Cardiac fibroblast (primary cell): ENCODE measurements at regions not wholly inside any gene's neighbourhood (a gene's known extent, or its start where the extent isn't known, plus 50 kb on each side); places are given as distances from the start of the nearest gene placed in this dataset.

ENCODE experiments used
- DNase-seq, 2 donors: peaks; one replicate each; pipeline versions ENCODE4 v3.0.0 to v3.0.0-alpha.2; 2010; ENCODE audit warnings: low read depth in 2 of 2
- H3K4me3 ChIP-seq, 2 donors: replicated peaks in 1 of 2; 1 replicate in 1 of 2; 2 replicates in 1 of 2; pipeline ENCODE4 v1.5.1; 2011; ENCODE audit warnings: low read depth in 2 of 2, low read length in 2 of 2, mild to moderate bottlenecking in 2 of 2, moderate library complexity in 1 of 2
- TF ChIP-seq, protein P1 (sequence below): IDR thresholded peaks from one replicate; pipeline ENCODE4 v1.5.1; 2011; ENCODE audit warnings: low read depth, mild to moderate bottlenecking, low read length, inconsistent platforms

DNA sequence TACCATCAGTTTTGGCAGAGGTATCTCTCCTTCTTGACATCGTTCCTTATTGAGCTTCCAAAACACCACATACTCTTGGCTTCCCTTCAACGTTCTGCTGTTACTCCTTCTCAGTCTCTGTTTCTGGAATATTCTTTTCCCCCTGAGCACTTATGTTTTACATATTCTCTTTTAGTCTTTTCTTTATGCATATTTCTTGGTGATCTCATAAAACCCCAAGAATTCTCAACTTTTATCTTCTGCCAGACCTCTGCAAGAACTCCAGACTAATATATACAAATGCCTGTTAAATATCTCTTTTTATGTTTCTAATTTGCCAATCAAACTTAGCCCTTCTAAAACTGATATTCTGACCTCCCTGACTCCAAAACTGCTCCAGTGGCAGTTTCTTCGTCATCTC lies 453.4 kb upstream of the CTNND2 start:
- TF ChIP-seq, protein P1, sequence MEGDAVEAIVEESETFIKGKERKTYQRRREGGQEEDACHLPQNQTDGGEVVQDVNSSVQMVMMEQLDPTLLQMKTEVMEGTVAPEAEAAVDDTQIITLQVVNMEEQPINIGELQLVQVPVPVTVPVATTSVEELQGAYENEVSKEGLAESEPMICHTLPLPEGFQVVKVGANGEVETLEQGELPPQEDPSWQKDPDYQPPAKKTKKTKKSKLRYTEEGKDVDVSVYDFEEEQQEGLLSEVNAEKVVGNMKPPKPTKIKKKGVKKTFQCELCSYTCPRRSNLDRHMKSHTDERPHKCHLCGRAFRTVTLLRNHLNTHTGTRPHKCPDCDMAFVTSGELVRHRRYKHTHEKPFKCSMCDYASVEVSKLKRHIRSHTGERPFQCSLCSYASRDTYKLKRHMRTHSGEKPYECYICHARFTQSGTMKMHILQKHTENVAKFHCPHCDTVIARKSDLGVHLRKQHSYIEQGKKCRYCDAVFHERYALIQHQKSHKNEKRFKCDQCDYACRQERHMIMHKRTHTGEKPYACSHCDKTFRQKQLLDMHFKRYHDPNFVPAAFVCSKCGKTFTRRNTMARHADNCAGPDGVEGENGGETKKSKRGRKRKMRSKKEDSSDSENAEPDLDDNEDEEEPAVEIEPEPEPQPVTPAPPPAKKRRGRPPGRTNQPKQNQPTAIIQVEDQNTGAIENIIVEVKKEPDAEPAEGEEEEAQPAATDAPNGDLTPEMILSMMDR = no peak
- no peak for DNase-seq
- H3K4me3 ChIP-seq = no peak overlapping the region

- H3K4me3 ChIP-seq = no peak overlapping the region
- DNase-seq = no peak
- TF ChIP-seq, protein P1 = no peak
Measured at GRCh38 chr5:12354686-12355085, 450.4 kb upstream of the CTNND2 start.

DNA sequence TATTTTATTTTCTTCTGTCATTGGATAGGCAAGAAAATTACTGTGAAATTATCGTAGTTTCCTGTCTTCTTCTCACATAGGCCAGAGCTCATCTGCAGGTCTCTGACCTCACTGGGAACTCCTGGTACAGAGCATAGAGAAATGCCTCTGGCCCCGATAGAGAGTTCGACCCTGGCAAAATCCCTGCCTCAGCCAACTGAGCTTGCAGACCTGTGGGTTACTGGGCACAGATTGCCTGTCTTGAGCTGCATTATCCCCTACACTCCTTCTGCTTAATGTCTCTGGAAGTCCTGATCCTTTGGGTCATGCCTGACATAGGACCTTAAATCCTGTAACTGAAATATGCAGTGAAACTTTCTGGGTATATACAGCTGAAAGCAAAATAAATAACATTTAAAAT lies 439.3 kb upstream of the CTNND2 start:
- no peak overlapping the region for H3K4me3 ChIP-seq
- TF ChIP-seq, protein P1 = no peak
- no peak for DNase-seq

DNA sequence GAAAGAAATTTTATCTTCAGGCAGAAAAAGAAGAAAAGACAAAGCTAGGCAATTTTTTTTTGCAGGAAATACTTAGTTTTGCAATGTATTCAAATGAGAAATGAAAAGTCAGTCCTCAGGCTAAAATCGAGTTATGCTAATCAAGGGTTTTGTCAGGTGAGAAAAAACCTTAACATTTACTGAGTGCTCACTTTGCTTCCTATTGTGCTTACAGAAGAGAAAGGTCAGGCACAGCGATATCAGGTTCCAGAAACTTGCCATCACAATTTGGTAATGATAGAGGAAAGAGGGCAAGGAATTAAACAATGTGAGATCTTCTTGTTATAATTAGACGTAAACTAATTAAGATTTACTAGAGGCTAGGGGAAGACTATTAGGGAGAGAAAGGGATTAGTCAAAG lies 431.7 kb upstream of the CTNND2 start:
- H3K4me3 ChIP-seq = no peak overlapping the region
- DNase-seq = no peak
- TF ChIP-seq, protein P1 = no peak

DNA sequence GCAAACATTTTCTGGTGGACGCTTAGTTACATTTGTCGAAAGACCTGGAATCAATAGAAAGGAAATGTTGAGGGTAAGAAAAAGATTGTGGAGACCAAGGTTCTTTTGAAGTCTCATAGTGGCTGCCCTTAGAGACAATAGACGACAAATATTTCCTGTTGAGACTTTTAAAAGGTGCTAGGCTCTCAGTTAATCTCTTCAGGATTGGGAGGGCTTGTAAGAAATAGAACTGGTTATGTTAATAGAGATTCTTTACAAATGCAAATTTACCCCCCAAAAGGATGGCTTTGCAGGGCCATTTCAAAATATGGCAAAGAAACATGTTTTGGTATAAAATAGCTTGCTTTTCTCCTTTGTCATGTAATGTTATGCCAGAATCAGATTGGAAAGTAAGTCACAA lies 428.2 kb upstream of the CTNND2 start:
- DNase-seq = no peak
- no peak overlapping the region for H3K4me3 ChIP-seq
- TF ChIP-seq, protein P1 = no peak

DNA sequence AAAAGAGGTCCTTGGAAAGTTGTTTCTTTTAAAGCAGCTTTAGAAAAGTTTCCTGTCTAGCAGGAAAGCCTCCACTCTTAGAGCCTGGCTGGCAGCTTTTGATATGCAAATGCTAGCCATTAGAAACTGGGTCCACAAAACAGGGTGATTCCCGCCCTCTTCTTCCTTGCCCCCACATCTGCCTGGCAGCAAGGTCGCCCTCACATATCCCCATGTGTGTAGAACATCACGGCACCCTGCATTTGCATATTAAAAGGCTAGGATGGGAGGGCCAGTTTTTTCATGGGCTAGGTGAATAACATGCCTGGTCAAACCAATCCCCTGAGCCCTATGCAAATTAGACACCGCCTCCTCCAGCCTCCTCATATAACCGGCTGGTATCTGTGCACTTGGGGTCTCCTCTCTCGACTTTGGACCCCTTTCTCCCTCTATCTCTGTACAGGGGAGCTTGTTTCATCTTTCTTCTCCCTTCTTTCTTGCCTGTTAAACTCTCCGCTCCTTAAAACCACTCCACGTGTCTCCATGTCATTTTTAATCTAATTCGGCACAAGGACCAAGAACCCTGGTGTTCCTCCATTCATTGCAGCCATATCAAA lies 426.8 kb upstream of the CTNND2 start:
- TF ChIP-seq, protein P1 = no peak
- H3K4me3 ChIP-seq = no peak overlapping the region
- DNase-seq = no peak

GRCh38 chr5:12330381-12330780 lies 426.1 kb upstream of the CTNND2 start:
- no peak for DNase-seq
- no peak overlapping the region for H3K4me3 ChIP-seq
- TF ChIP-seq, protein P1 = no peak
